HepG2 (cell line): ENCODE measurements at regions not wholly inside any gene's neighbourhood (a gene's known extent, or its start where the extent isn't known, plus 50 kb on each side); places are given as distances from the start of the nearest gene placed in this dataset.

ENCODE experiments used
- ATAC-seq: fragments of 200-7000 bp; cut with Tn5 transposase; 3 replicates; pipeline ENCODE4 v1.9.1; 2020; ENCODE audit warnings: mild to moderate bottlenecking, moderate library complexity
- BruUV-seq: library from RNA; stranded (reverse); fragments of 400-500 nt; replicated peaks from 2 replicates; lab custom pipeline; 2021; lab: Mats Ljungman, UMichigan
- CTCF ChIA-PET: fragments of 300-600 bp; formaldehyde crosslinking; extraction: SDS; loops from one replicate; lab custom pipeline; 2021; ENCODE audit warnings: low total read pairs, inconsistent platforms, low intra/inter-chr PET ratio; lab: Yijun Ruan, JAX
- POLR2A ChIA-PET: fragments of 350-600 bp; sonication (Branson Sonifier 250); formaldehyde crosslinking; loops from one replicate; lab custom pipeline; 2020; ENCODE audit warnings: antibody characterized with exemption, inconsistent platforms; lab: Yijun Ruan, JAX
- DNase-seq: peaks from one replicate; pipeline ENCODE4 v3.0.0-alpha.2; 2015; ENCODE audit warnings: low spot score
- FAIRE-seq: peaks from 3 replicates; lab custom pipeline; 2011; peaks lifted over from hg19 to GRCh38; lab: Jason Lieb, UNC
- H2AFZ ChIP-seq: one replicate; pipeline ENCODE4 v1.6.1; 2011; ENCODE audit warnings: low read length, inconsistent platforms
- H3K27ac ChIP-seq: fragments of 300-600 bp; 3 replicates; pipeline ENCODE4 v1.8.0; 2011; ENCODE audit warnings: mixed run types, mild to moderate bottlenecking, mixed read lengths, low read length, inconsistent platforms; ENCODE audit not compliant: insufficient read depth; ENCODE audit errors: extremely low read length
- H3K27me3 ChIP-seq, 2 experiments: fragments of 200-600 bp in 1 of 2; 2 replicates in 1 of 2; 3 replicates in 1 of 2; pipeline versions ENCODE4 v1.6.0 to v1.8.0; 2011; ENCODE audit warnings: low read length in 2 of 2, mild to moderate bottlenecking in 2 of 2, moderate library complexity in 2 of 2, inconsistent platforms in 1 of 2; ENCODE audit not compliant: insufficient read depth in 2 of 2, control insufficient read depth in 1 of 2
- H3K36me3 ChIP-seq, 2 experiments: fragments of 200-600 bp in 1 of 2; replicated peaks in 1 of 2; 2 replicates in 1 of 2; 3 replicates in 1 of 2; pipeline versions ENCODE4 v1.5.1 to v1.8.0; 2011; ENCODE audit warnings: low read length in 2 of 2, inconsistent platforms in 1 of 2; ENCODE audit not compliant: insufficient read depth in 2 of 2, control insufficient read depth in 1 of 2
- H3K4me1 ChIP-seq: 2 replicates; pipeline ENCODE4 v1.5.1; 2012; ENCODE audit warnings: low read length, inconsistent platforms; ENCODE audit not compliant: insufficient read depth
- H3K4me2 ChIP-seq: 2 replicates; pipeline ENCODE4 v1.6.0; 2011; ENCODE audit warnings: low read depth, low read length, inconsistent platforms
- H3K4me3 ChIP-seq, 3 experiments: fragments of 200-600 bp in 1 of 3; sonication (generic), shearing (Covaris generic) in 1 of 3; replicated peaks in 1 of 3; 2 replicates each; pipeline ENCODE4 v1.5.1; 2011 to 2016; ENCODE audit warnings: low read length in 3 of 3, inconsistent platforms in 2 of 3, low read depth in 2 of 3, mild to moderate bottlenecking in 2 of 3, control low read depth in 1 of 3, mixed read lengths in 1 of 3; ENCODE audit not compliant: insufficient read depth in 1 of 3
- H3K79me2 ChIP-seq: one replicate; pipeline ENCODE4 v1.6.1; 2011; ENCODE audit warnings: low read length, inconsistent platforms; ENCODE audit not compliant: insufficient read depth
- H3K9ac ChIP-seq: 2 replicates; pipeline ENCODE4 v1.6.0; 2011; ENCODE audit warnings: mild to moderate bottlenecking, low read depth, low read length, inconsistent platforms; ENCODE audit not compliant: insufficient read depth
- H3K9me3 ChIP-seq: 2 replicates; pipeline ENCODE4 v1.5.1; 2012; ENCODE audit warnings: mild to moderate bottlenecking, low read length
- H4K20me1 ChIP-seq: 2 replicates; pipeline ENCODE4 v1.6.0; 2011; ENCODE audit warnings: inconsistent platforms, mild to moderate bottlenecking, low read length, moderate library complexity; ENCODE audit not compliant: insufficient read depth
- BCL3 ChIP-seq: sonication (generic); formaldehyde crosslinking; IDR thresholded peaks from 2 replicates; pipeline ENCODE4 v1.5.1; 2020; ENCODE audit warnings: mild to moderate bottlenecking, missing genetic modification reagents, moderate library complexity
- CEBPG ChIP-seq: IDR thresholded peaks from 2 replicates; pipeline ENCODE4 v1.6.1; 2016
- CTCF ChIP-seq: sonication (generic); formaldehyde crosslinking; IDR thresholded peaks from 2 replicates; pipeline ENCODE4 v1.5.0; 2020; ENCODE audit warnings: mild to moderate bottlenecking, missing genetic modification reagents, moderate library complexity
- PRDM4 ChIP-seq: sonication (generic); formaldehyde crosslinking; IDR thresholded peaks from 2 replicates; pipeline ENCODE4 v1.9.0; 2021; ENCODE audit warnings: missing genetic modification reagents, borderline replicate concordance
- SIN3A ChIP-seq: IDR thresholded peaks from 2 replicates; pipeline ENCODE4 v1.6.1; 2011; ENCODE audit warnings: low read depth, mild to moderate bottlenecking, control low read depth, low read length, borderline replicate concordance
- SMAD1 ChIP-seq: sonication (generic); formaldehyde crosslinking; IDR thresholded peaks from 2 replicates; pipeline ENCODE4 v1.4.0; 2020; ENCODE audit warnings: missing genetic modification reagents, low read depth, mild to moderate bottlenecking, borderline replicate concordance
- STAG1 ChIP-seq: sonication (generic); formaldehyde crosslinking; IDR thresholded peaks from 2 replicates; pipeline ENCODE4 v1.4.0; 2020; ENCODE audit warnings: missing genetic modification reagents
- ZSCAN12 ChIP-seq: sonication (generic); formaldehyde crosslinking; IDR thresholded peaks from 2 replicates; pipeline ENCODE4 v1.9.0; 2021; ENCODE audit warnings: mild to moderate bottlenecking, missing genetic modification reagents
- whole genome bisulfite sequencing: methylation state at CpG from one replicate; pipeline ENCODE4 v1.1.6; 2017; ENCODE audit warnings: low lambda C conversion rate; 5-methylcytosine and 5-hydroxymethylcytosine counted together
- in situ Hi-C: cut with HindIII; loops from 2 replicates; pipeline ENCODE4 v1.10.0; 2017; ENCODE audit warnings: low pct_unique_long_range_greater_than_20kb; ENCODE audit not compliant: extremely low pct_ligation_motif_present
- intact Hi-C: fragments of 100-400 bp; cut with micrococcal nuclease; formaldehyde crosslinking; loops from one replicate; pipeline ENCODE4 v1.10.0; 2022; ENCODE audit not compliant: unreplicated experiment

- ATAC-seq (no peak), FAIRE-seq (no peak), DNase-seq (no peak)
- H3K27ac ChIP-seq, result no peak overlapping the region
- H3K27me3 ChIP-seq, result no peaks in the 10 kb centered on the region; a peak in 1 of 5 replicates
- no peaks in the 10 kb centered on the region for H3K9me3 ChIP-seq
- no peak overlapping the region for H2AFZ ChIP-seq
- no peak overlapping the region for H3K4me3 ChIP-seq
- H4K20me1 ChIP-seq, result no peaks in the 10 kb centered on the region
- H3K4me1 ChIP-seq, result no peaks in the 10 kb centered on the region
- no peak for TF ChIP-seq ZSCAN12 (CRISPR knock-in tag)
- TF ChIP-seq SMAD1 (CRISPR knock-in tag), result no peak
- no peak for TF ChIP-seq SIN3A
- no peak for TF ChIP-seq CEBPG
- no peak for TF ChIP-seq CTCF (CRISPR knock-in tag)
- no peak for TF ChIP-seq STAG1 (CRISPR knock-in tag)
- no peak for TF ChIP-seq PRDM4 (CRISPR knock-in tag)
- TF ChIP-seq BCL3 (CRISPR knock-in tag), result no peak
- ChIA-PET POLR2A (no interaction called here), CTCF (interaction anchor here (1.1 kb wide), 1 partner anchor 248 kb away, joined by 3 read pairs; no protein-coding TSS in a partner anchor)
- intact Hi-C loops (loop anchor here (1.0 kb wide), 1 partner anchor 249 kb away; no protein-coding TSS in a partner anchor), in situ Hi-C loops (no loop called here)
- H3K79me2 ChIP-seq, result no peaks in the 10 kb centered on the region
- H3K4me2 ChIP-seq, result no peak overlapping the region
- BruUV-seq, result no TSS peak
- no peak overlapping the region for H3K9ac ChIP-seq
- no peaks in the 10 kb centered on the region for H3K36me3 ChIP-seq
- 36% methylated on average over 8 of the region's 8 CpGs for WGBS
These were observed 75.6 kb upstream of the GRXCR1 start for GRCh38 chr4:42816880-42817400.
